ENCODE measurements at regions not wholly inside any gene's neighbourhood (a gene's known extent, or its start where the extent isn't known, plus 50 kb on each side); places are given as distances from the start of the nearest gene placed in this dataset.
"Not testable (repeated sequence)": the region's sequence is repeated elsewhere in the genome, so short reads cannot be mapped to it uniquely, and the experiment has no call there.

DNA sequence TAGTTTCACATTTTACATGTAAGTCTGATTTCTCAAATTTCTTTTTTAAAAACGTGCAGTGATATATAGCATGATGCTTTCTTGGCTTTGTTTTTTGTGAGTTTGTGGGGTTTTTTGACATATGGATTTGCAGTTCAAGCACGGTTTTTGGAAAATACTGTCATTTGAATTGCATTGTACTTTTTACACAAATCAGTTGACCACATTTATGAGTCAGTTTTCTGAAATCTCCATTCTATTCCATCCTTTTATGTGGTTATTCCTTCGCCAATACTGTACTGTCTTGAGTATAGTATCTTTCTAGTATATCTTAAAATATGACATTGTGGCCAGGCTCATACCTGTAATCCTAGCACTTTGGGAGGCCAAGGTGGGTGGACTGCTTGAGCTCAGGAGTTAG, 890.0 kb upstream of the CITED2 start:
- H3K27me3 ChIP-seq, result no peaks in the 10 kb centered on the region
- H3K27ac ChIP-seq, result no peak overlapping the region
- WGBS, 2 donors (ENCODE audit: low coverage in 1 of 2), result 94 to 97% methylated on average over 3 of the region's 3 CpGs
- H3K4me1 ChIP-seq, result peaks cover 0 to 2% (median 0%) of the 10 kb centered on the region in 3 donors
- no peaks in the 10 kb centered on the region for H3K9me3 ChIP-seq
- no peak for ATAC-seq
- TF ChIP-seq POLR2AphosphoS5 (IDR thresholded peaks at IDR 0.05) (no peak), EP300 (IDR thresholded peaks at IDR 0.05) (no peak), POLR2A (IDR thresholded peaks at IDR 0.05) (no peak)
- TF ChIP-seq, protein P1, sequence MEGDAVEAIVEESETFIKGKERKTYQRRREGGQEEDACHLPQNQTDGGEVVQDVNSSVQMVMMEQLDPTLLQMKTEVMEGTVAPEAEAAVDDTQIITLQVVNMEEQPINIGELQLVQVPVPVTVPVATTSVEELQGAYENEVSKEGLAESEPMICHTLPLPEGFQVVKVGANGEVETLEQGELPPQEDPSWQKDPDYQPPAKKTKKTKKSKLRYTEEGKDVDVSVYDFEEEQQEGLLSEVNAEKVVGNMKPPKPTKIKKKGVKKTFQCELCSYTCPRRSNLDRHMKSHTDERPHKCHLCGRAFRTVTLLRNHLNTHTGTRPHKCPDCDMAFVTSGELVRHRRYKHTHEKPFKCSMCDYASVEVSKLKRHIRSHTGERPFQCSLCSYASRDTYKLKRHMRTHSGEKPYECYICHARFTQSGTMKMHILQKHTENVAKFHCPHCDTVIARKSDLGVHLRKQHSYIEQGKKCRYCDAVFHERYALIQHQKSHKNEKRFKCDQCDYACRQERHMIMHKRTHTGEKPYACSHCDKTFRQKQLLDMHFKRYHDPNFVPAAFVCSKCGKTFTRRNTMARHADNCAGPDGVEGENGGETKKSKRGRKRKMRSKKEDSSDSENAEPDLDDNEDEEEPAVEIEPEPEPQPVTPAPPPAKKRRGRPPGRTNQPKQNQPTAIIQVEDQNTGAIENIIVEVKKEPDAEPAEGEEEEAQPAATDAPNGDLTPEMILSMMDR (IDR thresholded peaks at IDR 0.05), result no peak
- no peak overlapping the region for H3K4me3 ChIP-seq
- no peaks in the 10 kb centered on the region for H3K36me3 ChIP-seq

DNA sequence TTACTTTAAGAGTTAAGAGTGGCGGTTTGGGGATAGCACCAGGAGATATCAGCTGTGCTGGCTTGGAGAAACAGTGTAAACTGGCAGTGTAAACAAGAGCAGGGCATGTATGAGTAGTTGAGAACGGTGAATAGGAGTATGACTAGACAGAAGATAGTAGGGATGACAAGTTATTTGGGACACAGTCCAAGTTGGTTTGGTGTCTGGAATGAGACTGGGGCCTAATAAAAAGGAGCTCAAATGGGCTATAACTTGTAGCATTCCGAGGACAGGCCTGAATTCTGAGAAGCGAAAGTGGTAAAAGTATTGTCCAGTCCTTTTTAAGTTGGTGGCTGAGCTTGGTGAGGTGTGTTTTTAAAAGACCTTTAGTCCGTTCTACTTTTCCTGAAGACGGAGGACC, 883.9 kb upstream of the CITED2 start:
- not testable (repeated sequence) for H3K4me1 ChIP-seq, H3K36me3 ChIP-seq, ATAC-seq, H3K9me3 ChIP-seq, H3K4me3 ChIP-seq, H3K27me3 ChIP-seq, H3K27ac ChIP-seq
- 73 to 84% methylated on average over 3 to 4 of the region's 6 CpGs for WGBS, 2 donors (ENCODE audit: low coverage in 1 of 2)

DNA sequence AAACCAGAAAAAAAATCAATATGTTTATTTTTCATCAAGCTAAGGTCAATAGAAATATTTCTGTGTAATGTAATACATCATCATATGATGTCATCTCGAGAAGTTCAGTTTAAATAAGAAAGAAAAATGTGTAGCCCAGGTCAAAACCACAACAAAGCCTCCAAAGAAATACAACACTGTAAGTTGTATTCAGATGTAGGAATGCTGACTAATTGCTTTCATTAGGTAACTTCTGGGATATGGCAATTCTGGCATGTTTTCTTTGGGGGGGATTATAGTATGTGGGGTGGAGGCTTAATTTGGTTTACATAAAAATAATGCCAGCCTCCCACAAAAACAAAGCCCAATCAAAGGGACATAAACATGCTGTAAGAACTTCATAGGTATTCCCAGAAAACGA, 881.8 kb upstream of the CITED2 start:
- Histone ChIP-seq H3K27me3 (no peaks in the 10 kb centered on the region), H3K4me1 (no peaks in the 10 kb centered on the region), H3K9me3 (no peaks in the 10 kb centered on the region), H3K4me3 (no peak overlapping the region), H3K36me3 (no peaks in the 10 kb centered on the region), H3K27ac (no peak overlapping the region)
- TF ChIP-seq, protein P1 (IDR thresholded peaks at IDR 0.05), result no peak
- 88 to 97% methylated on average over 2 of the region's 2 CpGs for WGBS, 2 donors (ENCODE audit: low coverage in 1 of 2)
- no peak for ATAC-seq

DNA sequence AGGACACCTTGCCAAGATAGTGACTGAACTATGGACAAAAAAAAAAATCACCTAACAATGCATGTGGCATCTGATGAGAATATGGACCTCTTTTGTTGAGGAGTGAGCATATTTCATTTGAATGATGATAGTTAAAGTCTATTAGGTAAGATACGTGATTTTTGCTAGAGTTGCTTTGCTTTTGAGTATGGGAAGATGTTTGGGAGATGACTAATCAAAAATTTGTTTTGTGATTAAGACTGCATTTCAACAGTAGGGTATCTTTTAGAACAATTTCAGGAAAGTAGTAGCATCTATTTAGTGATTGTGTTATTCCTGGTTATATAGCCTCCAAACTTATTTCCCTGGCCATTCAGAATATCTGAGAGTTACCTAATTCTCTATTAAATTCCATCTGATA, 878.6 kb upstream of the CITED2 start:
- H3K27ac ChIP-seq, result no peak overlapping the region
- no peaks in the 10 kb centered on the region for H3K4me1 ChIP-seq
- ATAC-seq, result no peak
- 79 to 89% methylated on average over 1 of the region's 1 CpG for WGBS, 2 donors (ENCODE audit: low coverage in 1 of 2)
- no peaks in the 10 kb centered on the region for H3K36me3 ChIP-seq
- TF ChIP-seq POLR2A (IDR thresholded peaks at IDR 0.05) (no peak), POLR2AphosphoS5 (IDR thresholded peaks at IDR 0.05) (no peak), EP300 (IDR thresholded peaks at IDR 0.05) (no peak)
- TF ChIP-seq, protein P1 (IDR thresholded peaks at IDR 0.05), result no peak
- H3K27me3 ChIP-seq, result no peaks in the 10 kb centered on the region
- no peak overlapping the region for H3K4me3 ChIP-seq
- H3K9me3 ChIP-seq, result no peaks in the 10 kb centered on the region

DNA sequence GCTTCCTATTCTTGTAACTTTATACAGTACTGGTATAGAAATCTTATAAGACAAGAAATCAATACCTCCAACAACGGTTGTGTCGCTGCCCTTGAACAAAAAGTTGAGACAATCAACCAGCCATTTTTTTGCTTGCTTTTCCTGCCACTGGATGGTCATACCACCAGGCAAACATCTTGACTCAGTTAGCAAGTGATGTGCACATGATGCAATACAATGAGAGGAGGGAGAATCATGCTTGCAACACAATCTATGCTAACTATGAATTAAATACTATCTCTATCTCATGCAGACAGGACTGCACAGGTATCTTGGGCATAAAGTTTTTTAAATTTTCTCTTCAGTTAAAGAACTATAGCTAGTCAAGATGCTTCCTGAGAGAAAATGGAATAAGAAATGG, 877.7 kb upstream of the CITED2 start:
- no peaks in the 10 kb centered on the region for H3K27me3 ChIP-seq
- TF ChIP-seq EP300 (IDR thresholded peaks at IDR 0.05), result no peak
- no peak for TF ChIP-seq POLR2A (IDR thresholded peaks at IDR 0.05)
- no peak for TF ChIP-seq POLR2AphosphoS5 (IDR thresholded peaks at IDR 0.05)
- TF ChIP-seq, protein P1 (IDR thresholded peaks at IDR 0.05), result no peak
- no peaks in the 10 kb centered on the region for H3K9me3 ChIP-seq
- H3K4me1 ChIP-seq, result no peaks in the 10 kb centered on the region
- 97 to 100% methylated on average over 1 to 2 of the region's 2 CpGs for WGBS, 2 donors (ENCODE audit: low coverage in 1 of 2)
- no peak overlapping the region for H3K4me3 ChIP-seq
- no peak for ATAC-seq
- no peaks in the 10 kb centered on the region for H3K36me3 ChIP-seq
- H3K27ac ChIP-seq, result no peak overlapping the region
